Keratinocyte (primary cell): ENCODE measurements at regions not wholly inside any gene's neighbourhood (a gene's known extent, or its start where the extent isn't known, plus 50 kb on each side); places are given as distances from the start of the nearest gene placed in this dataset.

ENCODE experiments used
- DNase-seq: peaks from one replicate; pipeline ENCODE4 v3.0.0-alpha.2; 2011; ENCODE audit warnings: low read depth, missing footprints, low spot score
- FAIRE-seq: peaks from 2 replicates; lab custom pipeline; 2011; peaks lifted over from hg19 to GRCh38; lab: Jason Lieb, UNC
- H2AFZ ChIP-seq: 2 replicates; pipeline ENCODE4 v1.6.0; 2012; ENCODE audit warnings: low read length, control low read depth, inconsistent platforms; ENCODE audit not compliant: control insufficient read depth
- H3K27ac ChIP-seq: 2 replicates; pipeline ENCODE4 v1.5.1; 2011; ENCODE audit warnings: low read length; ENCODE audit not compliant: control insufficient read depth, insufficient read depth
- H3K27me3 ChIP-seq: 3 replicates; pipeline ENCODE4 v1.6.0; 2011; ENCODE audit warnings: low read length; ENCODE audit not compliant: control insufficient read depth, insufficient read depth; ENCODE audit errors: extremely low read depth
- H3K36me3 ChIP-seq, 2 experiments: 2 replicates in 1 of 2; 3 replicates in 1 of 2; pipeline ENCODE4 v1.5.1; 2011; ENCODE audit warnings: low read length in 2 of 2, mild to moderate bottlenecking in 1 of 2; ENCODE audit not compliant: control insufficient read depth in 2 of 2, insufficient read depth in 2 of 2; ENCODE audit errors: extremely low read depth in 1 of 2
- H3K4me1 ChIP-seq: 3 replicates; pipeline ENCODE4 v1.5.1; 2011; ENCODE audit warnings: low read length; ENCODE audit not compliant: control insufficient read depth, insufficient read depth; ENCODE audit errors: extremely low read depth
- H3K4me2 ChIP-seq: 3 replicates; pipeline ENCODE4 v1.6.0; 2011; ENCODE audit warnings: low read depth, low read length; ENCODE audit not compliant: control insufficient read depth, insufficient read depth; ENCODE audit errors: extremely low read depth
- H3K4me3 ChIP-seq, 3 experiments: fragments of 200-600 bp in 1 of 3; sonication (generic) in 1 of 3; 2 replicates in 2 of 3; 3 replicates in 1 of 3; pipeline ENCODE4 v1.5.1; 2011 to 2016; ENCODE audit warnings: low read length in 3 of 3, mild to moderate bottlenecking in 3 of 3, control low read depth in 2 of 3, inconsistent platforms in 1 of 3, low read depth in 1 of 3, mixed read lengths in 1 of 3, mixed run types in 1 of 3, moderate library complexity in 1 of 3; ENCODE audit not compliant: control insufficient read depth in 2 of 3, insufficient read depth in 2 of 3; ENCODE audit errors: extremely low read depth in 1 of 3
- H3K79me2 ChIP-seq: 2 replicates; pipeline ENCODE4 v1.6.0; 2012; ENCODE audit warnings: low read length; ENCODE audit not compliant: control insufficient read depth, insufficient read depth
- H3K9ac ChIP-seq: 3 replicates; pipeline ENCODE4 v1.6.0; 2011; ENCODE audit warnings: low read length; ENCODE audit not compliant: control insufficient read depth, insufficient read depth; ENCODE audit errors: extremely low read depth
- H3K9me1 ChIP-seq: 3 replicates; pipeline ENCODE4 v1.6.0; 2011; ENCODE audit warnings: low read length; ENCODE audit not compliant: control insufficient read depth, insufficient read depth; ENCODE audit errors: extremely low read depth
- H3K9me3 ChIP-seq: 2 replicates; pipeline ENCODE4 v1.5.1; 2012; ENCODE audit warnings: low read depth, low read length; ENCODE audit not compliant: control insufficient read depth
- H4K20me1 ChIP-seq: 3 replicates; pipeline ENCODE4 v1.6.0; 2011; ENCODE audit warnings: low read length; ENCODE audit not compliant: control insufficient read depth, insufficient read depth; ENCODE audit errors: extremely low read depth
- CTCF ChIP-seq, 3 experiments: IDR thresholded peaks in 1 of 3; conservative IDR thresholded peaks in 1 of 3; optimal IDR thresholded peaks in 1 of 3; 2 replicates in 2 of 3; 3 replicates in 1 of 3; pipeline versions ENCODE3 to v1.5.1; 2011; ENCODE audit warnings: low read length in 3 of 3, mild to moderate bottlenecking in 3 of 3, moderate library complexity in 2 of 3, control low read depth in 1 of 3, inconsistent platforms in 1 of 3; ENCODE audit not compliant: insufficient read depth in 2 of 3; ENCODE audit errors: extremely low read depth in 1 of 3
- EZH2 ChIP-seq: IDR thresholded peaks from one replicate; pipeline ENCODE4 v1.6.1; 2012; ENCODE audit warnings: inconsistent platforms, mild to moderate bottlenecking, low read length, moderate library complexity
- dilution Hi-C: fragments of 300-500 bp; cut with MboI; formaldehyde crosslinking; loops from one replicate; pipeline ENCODE4 v1.7.0; 2020; ENCODE audit warnings: low sequenced_read_pairs; ENCODE audit not compliant: extremely low pct_ligation_motif_present

DNA sequence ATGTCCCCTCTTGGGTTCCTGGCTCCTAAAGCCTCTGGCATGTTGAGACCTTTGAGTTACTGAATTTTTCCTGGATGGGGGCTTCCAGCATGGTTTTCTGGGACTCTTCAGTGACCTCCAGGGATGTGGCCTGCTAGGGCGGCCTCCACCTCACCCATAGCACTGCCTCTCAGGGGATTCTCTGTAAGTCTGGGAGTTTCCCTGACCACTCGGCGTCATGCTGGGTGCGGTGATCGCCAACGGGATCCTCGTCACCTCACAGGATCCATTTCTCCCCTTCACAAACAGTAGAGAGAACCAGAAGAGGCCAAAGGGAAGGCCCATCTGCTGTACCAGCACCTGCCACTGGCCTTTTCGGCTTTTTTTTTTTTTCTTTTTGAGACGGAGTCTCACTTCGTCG lies 84.3 kb downstream of the NPTX2 start:
- dilution Hi-C loops = no loop called here
- no peaks in the 10 kb centered on the region for H3K27me3 ChIP-seq
- no peak for TF ChIP-seq CTCF (optimal IDR thresholded peaks at IDR 0.05 in 1 of 3, IDR thresholded peaks at IDR 0.05 in 1 of 3, conservative IDR thresholded peaks at IDR 0.05 in 1 of 3; ENCODE audit: extremely low read depth in 1 of 3, insufficient read depth in 2 of 3, low read length in 3 of 3)
- TF ChIP-seq EZH2 = no peak
- no peak overlapping the region for H3K4me2 ChIP-seq
- FAIRE-seq (no peak), DNase-seq (no peak)
- no peak overlapping the region for H2AFZ ChIP-seq
- H4K20me1 ChIP-seq = no peaks in the 10 kb centered on the region
- H3K9ac ChIP-seq = no peak overlapping the region
- no peaks in the 10 kb centered on the region for H3K79me2 ChIP-seq
- H3K36me3 ChIP-seq = no peaks in the 10 kb centered on the region
- no peak overlapping the region for H3K4me3 ChIP-seq
- no peak overlapping the region for H3K27ac ChIP-seq
- no peaks in the 10 kb centered on the region for H3K9me1 ChIP-seq
- peaks cover 2% of the 10 kb centered on the region for H3K9me3 ChIP-seq
- no peaks in the 10 kb centered on the region for H3K4me1 ChIP-seq

- FAIRE-seq (no peak), DNase-seq (no peak)
- H3K79me2 ChIP-seq = no peaks in the 10 kb centered on the region
- no peak overlapping the region for H3K4me2 ChIP-seq
- H3K4me3 ChIP-seq = no peak overlapping the region
- no peaks in the 10 kb centered on the region for H3K9me1 ChIP-seq
- TF ChIP-seq CTCF (optimal IDR thresholded peaks at IDR 0.05 in 1 of 3, IDR thresholded peaks at IDR 0.05 in 1 of 3, conservative IDR thresholded peaks at IDR 0.05 in 1 of 3; ENCODE audit: extremely low read depth in 1 of 3, insufficient read depth in 2 of 3, low read length in 3 of 3) (no peak), EZH2 (no peak)
- no peak overlapping the region for H3K27ac ChIP-seq
- peaks cover 2% of the 10 kb centered on the region for H3K9me3 ChIP-seq
- no peaks in the 10 kb centered on the region for H3K36me3 ChIP-seq
- H3K9ac ChIP-seq = no peak overlapping the region
- H4K20me1 ChIP-seq = no peaks in the 10 kb centered on the region
- dilution Hi-C loops = no loop called here
- no peaks in the 10 kb centered on the region for H3K4me1 ChIP-seq
- no peaks in the 10 kb centered on the region for H3K27me3 ChIP-seq
- H2AFZ ChIP-seq = no peak overlapping the region
Measured at GRCh38 chr7:98702021-98702420, 84.9 kb downstream of the NPTX2 start.
